ENCODE measurements at regions not wholly inside any gene's neighbourhood (a gene's known extent, or its start where the extent isn't known, plus 50 kb on each side); places are given as distances from the start of the nearest gene placed in this dataset.

DNA sequence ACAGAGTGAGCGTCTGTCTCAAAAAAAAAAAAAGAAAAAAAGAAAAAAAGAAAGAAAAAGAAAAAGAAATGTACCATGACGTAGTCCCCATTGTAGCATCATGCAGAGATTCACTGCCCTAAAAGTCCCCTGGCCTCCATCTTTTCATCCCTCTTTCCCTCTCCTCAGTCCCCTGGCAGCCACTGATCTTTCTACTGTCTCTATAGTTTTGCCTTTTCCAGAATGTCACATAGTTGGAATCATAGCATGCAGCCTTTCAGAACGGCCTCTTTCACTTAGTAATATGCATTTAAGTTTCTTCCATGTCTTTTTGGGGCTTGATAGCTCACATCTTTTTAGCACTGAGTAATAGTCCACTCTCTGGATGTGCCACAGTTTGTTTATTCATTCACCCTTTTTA lies 60.5 kb upstream of the NCOR2 start:
- Histone ChIP-seq H3K4me3 (ENCODE audit: low read length in 3 of 3) (no peak overlapping the region), H3K9me3 (ENCODE audit: control insufficient read depth in 2 of 3, insufficient read depth in 1 of 3, low read length in 3 of 3) (no peaks in the 10 kb centered on the region), H3K27me3 (ENCODE audit: control insufficient read depth, insufficient read depth, low read length) (no peaks in the 10 kb centered on the region), H3K27ac (ENCODE audit: low read depth in 2 of 2, low read length in 2 of 2) (no peak overlapping the region), H3K4me1 (ENCODE audit: control insufficient read depth in 2 of 3, insufficient read depth in 2 of 3, low read depth in 1 of 3, low read length in 3 of 3) (no peaks in the 10 kb centered on the region), H3K36me3 (ENCODE audit: control insufficient read depth in 2 of 3, insufficient read depth in 3 of 3, low read length in 3 of 3) (no peaks in the 10 kb centered on the region), H3K9ac (ENCODE audit: low read length in 3 of 3) (no peak overlapping the region)
- no peak for FAIRE-seq
- intact Hi-C loops (cut with DNase I) = no loop called here
- no peak for DNase-seq
- no peak for TF ChIP-seq CTCF (IDR thresholded peaks at IDR 0.05; ENCODE audit: borderline replicate concordance, extremely low read depth, insufficient read depth)

GRCh38 chr12:124626971-124627411 lies 59.6 kb upstream of the NCOR2 start:
- H3K36me3 ChIP-seq (ENCODE audit: control insufficient read depth in 2 of 3, insufficient read depth in 3 of 3, low read length in 3 of 3) = no peaks in the 10 kb centered on the region
- TF ChIP-seq CTCF (IDR thresholded peaks at IDR 0.05; ENCODE audit: borderline replicate concordance, extremely low read depth, insufficient read depth) = no peak
- no peak overlapping the region for H3K9ac ChIP-seq (ENCODE audit: low read length in 3 of 3)
- intact Hi-C loops (cut with DNase I) = no loop called here
- no peaks in the 10 kb centered on the region for H3K9me3 ChIP-seq (ENCODE audit: control insufficient read depth in 2 of 3, insufficient read depth in 1 of 3, low read length in 3 of 3)
- peak overlapping the region in 1 of 2 donors; percentile 82 for H3K27ac ChIP-seq (ENCODE audit: low read depth in 2 of 2, low read length in 2 of 2)
- H3K27me3 ChIP-seq (ENCODE audit: control insufficient read depth, insufficient read depth, low read length) = no peaks in the 10 kb centered on the region
- H3K4me3 ChIP-seq (ENCODE audit: low read length in 3 of 3) = no peak overlapping the region
- peak in 3 of 5 donors; percentile 38 to 87 (median 79) for DNase-seq
- FAIRE-seq = no peak
- H3K4me1 ChIP-seq (ENCODE audit: control insufficient read depth in 2 of 3, insufficient read depth in 2 of 3, low read depth in 1 of 3, low read length in 3 of 3) = no peaks in the 10 kb centered on the region

DNA sequence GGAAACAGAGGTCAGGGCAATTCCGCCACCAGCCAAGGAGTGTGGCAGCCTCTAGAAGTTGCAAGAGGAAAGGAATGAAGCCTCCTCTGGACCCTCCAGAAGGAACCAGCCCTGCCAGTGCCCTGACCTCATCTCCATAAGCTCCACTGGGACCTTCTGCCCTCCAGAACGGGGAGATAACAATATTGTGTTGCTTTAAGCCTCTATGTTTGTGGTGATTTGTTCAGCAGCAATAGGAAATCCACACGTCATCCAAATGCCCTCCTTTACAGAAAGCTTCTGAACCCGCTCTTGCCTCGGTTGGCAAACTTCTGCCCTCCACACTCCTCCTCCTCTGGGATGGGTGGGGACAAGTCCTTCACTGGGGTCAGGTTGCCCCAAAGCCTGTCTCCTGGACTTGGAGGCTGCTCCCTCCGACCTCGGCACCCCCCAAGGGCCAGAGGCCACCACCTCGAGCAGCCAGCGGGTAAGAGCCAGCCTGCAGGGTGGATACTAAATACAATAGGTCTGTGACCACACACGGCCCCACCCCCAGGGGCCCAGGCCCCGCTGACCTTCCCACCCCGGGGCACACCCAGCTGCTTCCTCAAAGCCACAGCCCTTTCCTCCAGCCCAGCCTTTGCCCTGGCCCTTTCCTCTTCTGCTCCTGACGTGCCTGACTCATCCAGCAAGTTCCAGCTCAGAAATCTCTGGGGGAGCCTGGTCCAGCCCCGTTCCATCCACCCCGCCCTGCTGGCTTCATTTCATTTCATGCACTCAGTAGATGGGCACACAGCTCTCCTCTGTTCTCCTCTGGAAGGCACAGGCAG lies 58.7 kb upstream of the NCOR2 start:
- FAIRE-seq (no peak), DNase-seq (peak in 1 of 5 donors; percentile 95)
- Histone ChIP-seq H3K27ac (ENCODE audit: low read depth in 2 of 2, low read length in 2 of 2) (peak overlapping the region; percentile 39 to 82), H3K36me3 (ENCODE audit: control insufficient read depth in 2 of 3, insufficient read depth in 3 of 3, low read length in 3 of 3) (no peaks in the 10 kb centered on the region), H3K4me3 (ENCODE audit: low read length in 3 of 3) (no peak overlapping the region), H3K9me3 (ENCODE audit: control insufficient read depth in 2 of 3, insufficient read depth in 1 of 3, low read length in 3 of 3) (no peaks in the 10 kb centered on the region), H3K27me3 (ENCODE audit: control insufficient read depth, insufficient read depth, low read length) (no peaks in the 10 kb centered on the region), H3K4me1 (ENCODE audit: control insufficient read depth in 2 of 3, insufficient read depth in 2 of 3, low read depth in 1 of 3, low read length in 3 of 3) (no peaks in the 10 kb centered on the region), H3K9ac (ENCODE audit: low read length in 3 of 3) (peak overlapping the region in 1 of 3 donors; percentile 40)
- TF ChIP-seq CTCF (IDR thresholded peaks at IDR 0.05; ENCODE audit: borderline replicate concordance, extremely low read depth, insufficient read depth) = no peak
- intact Hi-C loops (cut with DNase I) = no loop called here

Measured in kidney (tissue), 13 donors.